DMS153 treated with DMSO at 0.1 percent for 48 hours (cell line): ENCODE measurements at regions not wholly inside any gene's neighbourhood (a gene's known extent, or its start where the extent isn't known, plus 50 kb on each side); places are given as distances from the start of the nearest gene placed in this dataset.

Experiments used
- DNase-seq: peaks from one replicate; lab custom pipeline; 2025; ENCODE audit not compliant: unreplicated experiment; lab: John Stamatoyannopoulos, UW

DNA sequence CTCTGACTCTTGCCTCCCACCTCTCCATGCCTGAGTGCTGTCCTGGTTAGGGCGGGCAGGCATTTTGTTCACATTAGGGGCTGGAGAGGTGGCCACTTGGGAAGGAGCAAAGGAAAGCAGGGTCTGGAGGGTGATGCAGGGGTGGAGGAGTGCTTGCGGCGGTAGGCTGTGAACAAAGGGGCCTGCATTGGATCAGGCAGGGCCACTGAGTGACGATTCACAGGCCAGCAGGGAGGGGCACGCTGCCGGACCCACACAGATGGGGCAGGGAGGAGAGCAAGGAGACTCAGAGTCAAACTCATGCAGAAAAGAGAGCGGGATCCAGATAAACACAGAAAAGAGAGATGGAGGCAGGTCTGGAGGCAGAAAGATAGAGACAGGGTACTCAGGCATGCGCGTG is 58.4 kb upstream of the TBX3 start:
- no peak for DNase-seq

DNA sequence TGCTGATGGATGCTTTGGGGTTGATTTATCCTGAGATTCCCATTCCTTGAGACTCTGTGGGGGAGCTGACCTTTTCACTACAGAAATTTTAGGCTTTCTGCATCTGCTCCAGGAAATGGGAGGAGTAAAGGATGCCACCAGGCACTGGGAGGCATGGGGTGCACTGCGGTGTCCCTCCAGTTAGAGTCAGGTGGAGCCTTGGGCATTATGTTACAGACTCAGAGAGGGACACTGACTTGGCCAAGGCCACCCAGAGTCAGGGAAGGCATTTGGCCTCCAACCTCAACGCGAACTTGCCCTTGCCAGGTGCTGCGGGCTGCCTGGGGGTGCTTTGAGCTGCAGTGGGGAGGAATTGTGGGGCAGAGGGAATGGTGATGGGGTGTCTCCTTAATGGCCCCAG is 58.0 kb upstream of the TBX3 start:
- no peak for DNase-seq

DNA sequence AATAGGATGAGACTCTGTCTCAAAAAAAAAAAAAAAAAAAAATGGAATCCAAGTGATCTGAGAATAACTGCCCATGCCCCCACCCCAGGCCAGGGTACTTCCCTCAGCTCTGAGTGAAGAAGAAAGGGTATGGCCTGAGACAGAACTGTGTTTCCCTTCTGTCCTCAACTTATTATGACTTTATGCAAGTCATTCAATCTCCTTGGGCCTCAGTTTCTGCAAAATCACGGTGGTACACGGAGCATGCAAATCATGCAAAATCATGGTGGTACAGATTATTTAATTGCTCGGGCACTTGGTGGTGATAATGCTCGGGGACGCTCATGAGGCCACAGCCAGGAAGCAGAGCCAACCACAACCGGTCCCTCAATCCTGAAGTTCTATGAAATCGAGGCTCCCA is 56.5 kb upstream of the TBX3 start:
- no peak for DNase-seq

DNA sequence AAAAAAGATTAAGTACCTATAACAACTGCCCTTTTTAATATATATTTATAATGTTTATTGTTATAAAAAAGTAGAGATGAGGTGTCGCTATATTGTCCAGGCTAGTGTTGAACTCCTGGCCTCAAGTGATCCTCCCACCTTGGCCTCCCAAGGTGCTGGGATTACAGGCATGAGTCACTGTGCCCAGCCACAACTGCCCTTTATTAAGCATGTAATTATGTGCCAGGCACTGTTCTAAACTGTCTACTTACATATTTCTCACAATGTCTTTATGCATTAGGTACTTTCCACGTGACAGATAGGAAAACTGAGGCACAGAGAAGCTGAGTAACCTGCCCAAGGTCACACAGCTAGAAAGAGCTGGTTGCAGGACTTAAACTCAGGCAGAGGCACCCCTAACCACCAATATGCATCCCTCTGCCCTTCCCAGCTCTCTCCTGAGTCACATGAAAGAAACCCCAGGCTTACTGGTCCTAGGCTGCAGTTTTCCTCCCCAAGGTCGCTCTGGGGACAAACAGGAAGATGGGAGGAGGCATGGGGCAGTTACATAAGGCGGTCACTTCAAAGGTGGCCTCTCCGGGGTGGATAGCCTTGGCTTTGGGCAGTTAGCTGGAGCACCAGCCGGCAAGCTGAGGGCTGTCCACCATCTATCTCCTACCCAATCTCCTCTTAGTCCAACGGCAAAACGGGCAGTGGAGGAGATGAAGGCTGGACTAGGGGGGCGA is 54.6 kb upstream of the TBX3 start:
- DNase-seq = no peak

DNA sequence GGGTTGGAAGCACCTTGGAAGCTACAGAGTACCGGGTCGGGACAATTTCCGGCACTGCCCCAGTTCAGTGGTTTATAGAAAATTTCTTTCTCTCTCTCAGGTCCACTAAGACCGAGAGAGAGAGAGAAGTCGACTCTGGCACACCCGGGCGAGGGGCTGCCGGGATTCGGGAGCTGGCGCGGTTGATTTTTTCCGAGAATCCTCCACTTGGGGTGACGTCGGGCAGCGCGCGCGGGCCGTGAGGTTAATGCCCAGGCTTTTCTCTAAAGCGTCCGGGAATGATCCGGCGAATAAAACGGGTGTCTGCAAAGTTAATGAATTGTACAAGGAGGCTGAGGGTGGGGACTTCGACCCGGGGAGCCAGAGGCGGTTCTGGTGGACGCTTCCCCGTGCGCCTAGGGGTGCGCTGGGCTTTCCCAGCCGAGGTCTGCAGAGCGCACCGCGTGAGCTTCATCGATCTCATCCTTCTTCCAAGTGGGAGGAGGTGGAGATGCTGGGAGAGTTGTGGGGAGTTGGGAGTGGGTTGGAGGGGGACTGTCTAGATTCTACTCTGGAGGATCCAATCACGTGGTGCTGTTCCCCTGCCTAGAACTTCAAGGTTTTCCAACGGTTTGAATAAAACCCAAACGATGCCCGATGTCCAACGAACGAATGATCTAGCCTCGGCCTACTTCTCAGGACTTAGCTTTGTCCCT is 51.9 kb upstream of the TBX3 start:
- no peak for DNase-seq

DNA sequence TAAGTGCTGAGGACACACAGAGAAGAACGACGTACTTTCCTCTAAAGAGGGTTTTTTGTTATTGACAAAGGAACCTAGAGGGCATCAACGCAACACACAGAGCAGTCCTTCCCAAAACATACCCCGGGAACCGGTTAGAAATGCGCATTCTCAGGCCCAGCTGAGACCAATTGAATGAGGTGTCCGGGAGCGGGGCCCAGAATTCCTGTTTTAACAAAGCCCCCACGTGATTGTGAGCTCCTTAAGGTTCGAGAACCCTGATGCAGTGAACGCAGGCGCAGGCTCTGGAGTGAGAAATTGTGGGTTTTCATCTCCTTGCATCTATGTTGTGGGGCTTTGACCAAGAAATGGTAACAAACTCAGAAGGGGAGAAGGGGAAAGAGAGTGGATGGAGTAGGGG is 51.0 kb upstream of the TBX3 start:
- no peak for DNase-seq

DNA sequence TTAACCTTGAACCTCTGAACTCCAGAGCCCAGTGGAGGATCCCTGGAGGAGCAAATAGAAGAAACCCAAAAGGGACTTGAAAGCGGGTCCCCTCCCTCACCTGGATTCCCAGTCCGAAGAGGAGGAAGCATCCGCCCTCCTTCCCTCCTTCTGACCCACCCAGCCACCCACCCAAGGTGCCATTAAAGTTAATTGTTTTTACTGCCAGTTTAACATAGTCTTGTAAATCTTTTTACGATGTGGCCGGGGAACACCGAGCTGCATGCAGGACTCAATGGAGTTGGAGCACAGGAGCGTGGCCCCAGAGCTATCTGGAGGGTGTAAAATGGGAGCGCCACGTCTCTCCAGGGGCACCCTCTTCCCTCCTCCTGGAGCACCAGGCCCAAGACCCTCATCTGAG is 49.9 kb upstream of the TBX3 start:
- no peak for DNase-seq
